Adrenal gland (tissue), 9 donors: ENCODE measurements at regions not wholly inside any gene's neighbourhood (a gene's known extent, or its start where the extent isn't known, plus 50 kb on each side); places are given as distances from the start of the nearest gene placed in this dataset.

Experiments used
- DNase-seq, 7 donors: peaks; one replicate each; pipeline ENCODE4 v3.0.0-alpha.2; 2019 to 2020
- H3K27ac ChIP-seq, 5 donors: fragments of 200-600 bp; sonication (generic) in 4 of 5; 1 replicate in 3 of 5; 2 replicates in 2 of 5; pipeline versions ENCODE4 v1.5.1 to v1.8.0; 2016 to 2020; ENCODE audit warnings: mild to moderate bottlenecking in 1 of 5
- H3K27me3 ChIP-seq: fragments of 200-600 bp; 2 replicates; pipeline ENCODE4 v1.8.0; 2021
- H3K36me3 ChIP-seq, 2 donors: fragments of 200-600 bp; replicated peaks in 1 of 2; 1 replicate in 1 of 2; 2 replicates in 1 of 2; pipeline versions ENCODE4 v1.5.1 to v1.8.0; 2018 to 2022
- H3K4me1 ChIP-seq, 2 donors: fragments of 200-600 bp; replicated peaks in 1 of 2; 1 replicate in 1 of 2; 2 replicates in 1 of 2; pipeline versions ENCODE4 v1.5.1 to v1.8.0; 2018 to 2021
- H3K4me3 ChIP-seq, 4 donors: fragments of 200-600 bp; sonication (generic) in 3 of 4; one replicate each; pipeline ENCODE4 v1.5.1; 2016 to 2018
- H3K9me3 ChIP-seq, 3 donors: fragments of 200-600 bp; sonication (generic) in 1 of 3; replicated peaks in 1 of 3; 1 replicate in 2 of 3; 2 replicates in 1 of 3; pipeline versions ENCODE4 v1.5.1 to v1.8.0; 2016 to 2021
- POLR2A ChIP-seq, 2 donors: fragments of 450-650 bp; IDR thresholded peaks; one replicate each; pipeline ENCODE4 v1.6.1; 2017; ENCODE audit warnings: antibody characterized with exemption in 2 of 2, mild to moderate bottlenecking in 2 of 2, moderate library complexity in 1 of 2
- WGBS, 4 donors: extraction: QIAGEN DNeasy Blood & Tissue Kit in 2 of 4; methylation state at CpG; one replicate each; pipeline versions ENCODE4 v1.1.5 to v1.1.7; 2013 to 2017; 5-methylcytosine and 5-hydroxymethylcytosine counted together
- intact Hi-C, 2 donors: fragments of 100-400 bp; cut with DNase I; formaldehyde crosslinking; loops; one replicate each; pipeline versions ENCODE4 v1.14.1 to v1.15.0; 2022 to 2023
- TF ChIP-seq, protein P1 (sequence below), 6 experiments: fragments of 450-650 bp in 4 of 6; fragments of 200-600 bp in 2 of 6; sonication (generic) in 1 of 6; IDR thresholded peaks; 1 replicate in 5 of 6; 2 replicates in 1 of 6; pipeline versions ENCODE4 v1.5.1 to v1.8.0; 2016 to 2021; ENCODE audit warnings: antibody characterized with exemption in 6 of 6, mild to moderate bottlenecking in 2 of 6, moderate library complexity in 1 of 6
- donor health status: healthy with polysubstance abuse.
- donor health status: Bipolar disorder and iron deficiency.
- donor health status: DM: yes; HTN: yes; CAD: no.
- donor health status: DM: no; HTN: no; CAD: no.
- donor health status: DM: no; HTN: no; CAD: no.

DNA sequence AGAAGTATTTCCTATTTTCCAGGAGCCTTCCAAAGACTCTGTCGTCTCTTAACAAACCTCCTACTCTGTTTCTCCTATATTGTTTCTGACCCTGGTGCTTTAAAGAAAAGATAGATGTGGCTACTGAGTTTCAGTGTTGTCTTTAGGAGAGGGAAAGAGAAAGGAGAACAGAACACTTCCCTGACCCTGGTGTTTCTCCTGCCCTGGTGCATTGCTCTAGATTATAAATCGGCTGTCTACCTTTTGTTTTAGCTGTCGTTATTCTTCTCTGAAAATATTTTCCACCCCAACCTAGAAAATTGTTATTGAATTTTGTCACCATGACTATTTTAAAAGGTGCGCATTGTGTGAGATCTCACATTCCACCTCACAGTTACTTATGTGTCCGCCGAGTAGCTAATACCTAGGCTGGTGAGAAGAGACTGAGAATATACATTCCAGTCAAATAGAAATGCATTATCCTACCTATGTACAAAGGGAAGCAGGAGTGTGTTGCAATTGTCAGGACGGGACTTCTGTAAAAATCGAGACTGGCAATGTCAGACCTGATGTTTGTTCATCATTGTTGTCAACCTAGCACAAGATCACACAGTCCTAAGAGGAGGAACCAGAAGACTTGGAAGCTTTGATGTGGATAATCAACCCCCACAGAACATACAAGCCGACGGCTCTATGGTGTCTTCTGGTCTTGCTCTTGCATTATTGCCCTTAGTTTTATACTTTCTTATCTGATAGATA, 108.7 kb upstream of the SLC38A4 start:
- Histone ChIP-seq H3K27me3 (no peaks in the 10 kb centered on the region), H3K27ac (no peak overlapping the region), H3K9me3 (no peaks in the 10 kb centered on the region), H3K36me3 (no peaks in the 10 kb centered on the region), H3K4me1 (no peaks in the 10 kb centered on the region), H3K4me3 (no peak overlapping the region)
- DNase-seq, result no peak
- WGBS, 4 donors, result 71 to 79% (median 75%) methylated on average over 10 of the region's 10 CpGs
- intact Hi-C loops, result loop anchor here in 1 of 2 donors (5.0 to 10.0 kb wide), 2 partner anchors 257 to 590 kb away; no protein-coding TSS in a partner anchor
- no peak for TF ChIP-seq POLR2A (IDR thresholded peaks at IDR 0.05)
- TF ChIP-seq, protein P1, sequence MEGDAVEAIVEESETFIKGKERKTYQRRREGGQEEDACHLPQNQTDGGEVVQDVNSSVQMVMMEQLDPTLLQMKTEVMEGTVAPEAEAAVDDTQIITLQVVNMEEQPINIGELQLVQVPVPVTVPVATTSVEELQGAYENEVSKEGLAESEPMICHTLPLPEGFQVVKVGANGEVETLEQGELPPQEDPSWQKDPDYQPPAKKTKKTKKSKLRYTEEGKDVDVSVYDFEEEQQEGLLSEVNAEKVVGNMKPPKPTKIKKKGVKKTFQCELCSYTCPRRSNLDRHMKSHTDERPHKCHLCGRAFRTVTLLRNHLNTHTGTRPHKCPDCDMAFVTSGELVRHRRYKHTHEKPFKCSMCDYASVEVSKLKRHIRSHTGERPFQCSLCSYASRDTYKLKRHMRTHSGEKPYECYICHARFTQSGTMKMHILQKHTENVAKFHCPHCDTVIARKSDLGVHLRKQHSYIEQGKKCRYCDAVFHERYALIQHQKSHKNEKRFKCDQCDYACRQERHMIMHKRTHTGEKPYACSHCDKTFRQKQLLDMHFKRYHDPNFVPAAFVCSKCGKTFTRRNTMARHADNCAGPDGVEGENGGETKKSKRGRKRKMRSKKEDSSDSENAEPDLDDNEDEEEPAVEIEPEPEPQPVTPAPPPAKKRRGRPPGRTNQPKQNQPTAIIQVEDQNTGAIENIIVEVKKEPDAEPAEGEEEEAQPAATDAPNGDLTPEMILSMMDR (IDR thresholded peaks at IDR 0.05), result no peak

DNA sequence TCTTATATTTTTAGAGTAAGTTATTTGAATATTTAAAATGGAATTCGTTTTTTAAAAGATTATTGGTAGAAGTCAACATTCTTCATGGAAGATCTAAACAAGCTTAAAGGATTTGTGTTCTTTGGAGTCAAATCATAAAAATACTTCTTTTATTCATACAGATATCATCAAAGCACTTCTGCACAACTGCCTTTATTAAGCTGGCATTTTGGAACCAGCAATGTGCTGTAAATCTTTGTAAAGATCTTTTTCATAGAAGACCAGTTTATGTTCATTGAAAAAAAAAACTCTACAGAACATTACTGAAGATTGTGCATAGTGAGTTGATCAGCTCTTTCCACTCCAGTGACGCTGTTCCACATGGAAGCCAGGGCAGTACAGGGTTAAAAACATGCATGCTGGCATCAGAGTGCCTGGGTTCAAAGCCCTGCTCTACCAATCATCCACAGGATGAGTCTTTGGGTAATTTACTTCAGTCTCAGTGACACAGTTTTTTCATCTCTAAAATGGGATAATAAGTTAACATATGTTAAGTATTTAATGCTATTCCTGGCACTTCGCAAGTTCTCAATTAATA, 109.6 kb upstream of the SLC38A4 start:
- Histone ChIP-seq H3K27me3 (no peaks in the 10 kb centered on the region), H3K4me1 (no peaks in the 10 kb centered on the region), H3K4me3 (no peak overlapping the region), H3K9me3 (no peaks in the 10 kb centered on the region), H3K27ac (no peak overlapping the region), H3K36me3 (no peaks in the 10 kb centered on the region)
- intact Hi-C loops, result loop anchor here in 1 of 2 donors (10.0 kb wide), 1 partner anchor 591 kb away; no protein-coding TSS in a partner anchor
- WGBS, 4 donors, result 74 to 89% (median 82%) methylated on average over 3 of the region's 3 CpGs
- TF ChIP-seq, protein P1 (IDR thresholded peaks at IDR 0.05), result no peak
- TF ChIP-seq POLR2A (IDR thresholded peaks at IDR 0.05), result no peak
- DNase-seq, result no peak

DNA sequence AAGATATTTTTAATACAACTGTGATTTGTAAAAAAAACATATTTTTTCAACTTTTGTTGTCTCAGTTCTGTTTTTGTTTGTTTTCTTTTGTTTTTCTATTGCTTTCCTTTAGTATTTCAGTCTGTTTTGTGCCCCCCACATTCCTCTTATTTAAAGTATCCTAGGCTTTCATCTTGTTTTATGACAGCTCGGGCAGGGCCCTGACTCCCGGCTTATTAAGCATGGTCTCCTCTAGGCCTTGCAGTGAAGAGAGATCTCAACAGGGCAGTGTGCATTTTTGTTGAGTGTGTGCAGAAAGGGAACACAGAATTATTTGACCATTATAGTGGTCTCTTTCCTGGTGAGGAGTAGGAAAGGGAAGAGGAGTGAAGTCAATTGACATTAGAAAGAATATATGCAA, 110.2 kb upstream of the SLC38A4 start:
- H3K4me1 ChIP-seq, result no peaks in the 10 kb centered on the region
- intact Hi-C loops, result loop anchor here in 1 of 2 donors (10.0 kb wide), 1 partner anchor 591 kb away; no protein-coding TSS in a partner anchor

DNA sequence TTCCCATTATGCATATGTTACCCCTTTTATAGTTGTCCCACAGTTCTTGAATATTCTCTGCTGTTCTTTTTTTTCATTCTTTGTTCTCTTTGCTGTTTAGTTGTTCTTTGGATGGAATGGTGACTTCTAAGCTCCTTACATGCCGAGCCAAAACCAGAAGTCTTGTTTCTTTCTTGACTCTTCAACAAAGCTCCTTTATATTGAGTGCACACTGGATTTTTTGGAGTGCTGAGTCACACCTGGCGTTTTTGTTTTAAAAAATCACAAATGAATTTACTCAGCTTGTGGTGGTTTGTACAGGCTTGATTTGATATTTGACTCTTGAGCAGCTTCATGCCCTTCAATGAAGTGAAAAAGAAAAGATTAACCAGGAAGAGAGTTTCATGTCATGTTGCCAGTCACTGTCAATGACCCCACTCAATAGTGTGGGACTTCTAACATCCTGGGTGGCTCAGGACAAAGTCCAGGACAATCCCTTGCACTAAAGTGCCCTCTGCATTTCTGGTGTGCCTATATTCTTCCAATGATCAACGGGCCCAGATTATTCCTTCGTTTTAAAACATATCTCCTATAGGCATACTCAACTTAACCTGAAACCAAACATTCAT, 112.4 kb upstream of the SLC38A4 start:
- Histone ChIP-seq H3K4me1 (no peaks in the 10 kb centered on the region), H3K27me3 (no peaks in the 10 kb centered on the region), H3K4me3 (no peak overlapping the region), H3K36me3 (no peaks in the 10 kb centered on the region), H3K27ac (no peak overlapping the region), H3K9me3 (no peaks in the 10 kb centered on the region)
- intact Hi-C loops, result loop anchor here in 1 of 2 donors (10.0 kb wide), 1 partner anchor 593 kb away; no protein-coding TSS in a partner anchor
- 85 to 89% (median 87%) methylated on average over 4 of the region's 4 CpGs for WGBS, 4 donors
- TF ChIP-seq, protein P1 (IDR thresholded peaks at IDR 0.05), result no peak
- no peak for TF ChIP-seq POLR2A (IDR thresholded peaks at IDR 0.05)
- no peak for DNase-seq

More for the DNA sequence above, 110.2 kb upstream of the SLC38A4 start:
- TF ChIP-seq POLR2A (IDR thresholded peaks at IDR 0.05), result no peak
- TF ChIP-seq, protein P1 (IDR thresholded peaks at IDR 0.05), result no peak
- no peaks in the 10 kb centered on the region for H3K36me3 ChIP-seq
- no peaks in the 10 kb centered on the region for H3K27me3 ChIP-seq
- no peak overlapping the region for H3K4me3 ChIP-seq
- DNase-seq, result no peak
- H3K9me3 ChIP-seq, result no peaks in the 10 kb centered on the region
- no peak overlapping the region for H3K27ac ChIP-seq
- WGBS, 4 donors, result 31 to 72% (median 69%) methylated on average over 2 of the region's 2 CpGs
